Endodermal cell (in vitro differentiated cells): ENCODE measurements at regions not wholly inside any gene's neighbourhood (a gene's known extent, or its start where the extent isn't known, plus 50 kb on each side); places are given as distances from the start of the nearest gene placed in this dataset.

Experiments used
- DNase-seq: peaks from one replicate; pipeline ENCODE4 v3.0.0-alpha.2; 2017
- H3K27ac ChIP-seq: 2 replicates; pipeline ENCODE4 v1.5.1; 2013; ENCODE audit warnings: mild to moderate bottlenecking, low read depth, low read length, moderate library complexity
- H3K27me3 ChIP-seq: 2 replicates; pipeline ENCODE4 v1.6.1; 2013; ENCODE audit warnings: mild to moderate bottlenecking, low read length, moderate library complexity; ENCODE audit not compliant: insufficient read depth, control insufficient read depth, poor library complexity, severe bottlenecking
- H3K36me3 ChIP-seq: 2 replicates; pipeline ENCODE4 v1.7.0; 2013; ENCODE audit warnings: mild to moderate bottlenecking, low read length, moderate library complexity; ENCODE audit not compliant: control insufficient read depth, insufficient read depth
- H3K4me1 ChIP-seq: one replicate; pipeline ENCODE4 v1.7.0; 2013; ENCODE audit warnings: low read length; ENCODE audit not compliant: control insufficient read depth, insufficient read depth
- H3K4me3 ChIP-seq: 2 replicates; pipeline ENCODE4 v1.5.1; 2013; ENCODE audit warnings: mild to moderate bottlenecking, low read length, moderate library complexity
- H3K9ac ChIP-seq: 2 replicates; pipeline ENCODE4 v1.6.1; 2013; ENCODE audit warnings: mild to moderate bottlenecking, low read length, moderate library complexity; ENCODE audit not compliant: poor library complexity, severe bottlenecking; ENCODE audit errors: extremely low read depth
- H3K9me3 ChIP-seq: 2 replicates; pipeline ENCODE4 v1.6.1; 2013; ENCODE audit warnings: mild to moderate bottlenecking, low read length, moderate library complexity; ENCODE audit not compliant: control insufficient read depth
- H3K27ac Mint-ChIP-seq: 2 replicates; pipeline ENCODE4 v1.8.0; 2020; ENCODE audit warnings: mixed read lengths
- H3K27me3 Mint-ChIP-seq: 2 replicates; pipeline ENCODE4 v1.8.0; 2021; ENCODE audit warnings: mild to moderate bottlenecking, mixed read lengths; ENCODE audit not compliant: insufficient read depth
- H3K36me3 Mint-ChIP-seq: 2 replicates; pipeline ENCODE4 v1.8.0; 2020; ENCODE audit warnings: low read depth, mixed read lengths
- H3K4me1 Mint-ChIP-seq: 2 replicates; pipeline ENCODE4 v1.8.0; 2020; ENCODE audit warnings: mixed read lengths
- H3K4me3 Mint-ChIP-seq: 2 replicates; pipeline ENCODE4 v1.8.0; 2020; ENCODE audit warnings: mild to moderate bottlenecking, moderate library complexity, mixed read lengths
- H3K9me3 Mint-ChIP-seq: 2 replicates; pipeline ENCODE4 v1.8.0; 2020; ENCODE audit warnings: mild to moderate bottlenecking, mixed read lengths
- CTCF ChIP-seq: fragments of 200-600 bp; sonication (generic); conservative IDR thresholded peaks from 2 replicates; pipeline ENCODE4 v1.5.0; 2021; ENCODE audit warnings: antibody characterized with exemption, mild to moderate bottlenecking
- WGBS, 2 experiments: methylation state at CpG; one replicate each; pipeline versions ENCODE4 v1.1.5 to v1.1.7; 2013; ENCODE audit warnings: missing lambda C conversion rate in 2 of 2, mixed read lengths in 1 of 2; ENCODE audit not compliant: insufficient coverage in 1 of 2, insufficient read length in 1 of 2; 5-methylcytosine and 5-hydroxymethylcytosine counted together

GRCh38 chr10:47241946-47242867, 57.8 kb upstream of the GDF10 start:
- 88 to 97% methylated on average over 8 to 9 of the region's 9 CpGs for WGBS, 2 experiments
- H3K9ac ChIP-seq, result no peak overlapping the region
- Mint-ChIP-seq H3K4me1 (peaks cover 10% of the 10 kb centered on the region), H3K36me3 (no peaks in the 10 kb centered on the region), H3K27ac (no peak overlapping the region), H3K4me3 (no peak overlapping the region), H3K27me3 (peaks cover 40% of the 10 kb centered on the region), H3K9me3 (no peaks in the 10 kb centered on the region)
- H3K4me3 ChIP-seq, result no peak overlapping the region
- peaks cover 27% of the 10 kb centered on the region for H3K27me3 ChIP-seq
- H3K27ac ChIP-seq, result no peak overlapping the region
- TF ChIP-seq CTCF, result no peak
- peak; percentile 37 for DNase-seq
- H3K9me3 ChIP-seq, result no peaks in the 10 kb centered on the region
- H3K4me1 ChIP-seq, result no peaks in the 10 kb centered on the region
- H3K36me3 ChIP-seq, result no peaks in the 10 kb centered on the region

GRCh38 chr10:47243356-47243755, 56.6 kb upstream of the GDF10 start:
- Mint-ChIP-seq H3K4me1 (peaks cover 10% of the 10 kb centered on the region), H3K27me3 (peaks cover 32% of the 10 kb centered on the region), H3K36me3 (no peaks in the 10 kb centered on the region), H3K9me3 (no peaks in the 10 kb centered on the region), H3K27ac (no peak overlapping the region), H3K4me3 (no peak overlapping the region)
- no peak overlapping the region for H3K9ac ChIP-seq
- no peaks in the 10 kb centered on the region for H3K9me3 ChIP-seq
- no peak overlapping the region for H3K27ac ChIP-seq
- TF ChIP-seq CTCF, result no peak
- no peaks in the 10 kb centered on the region for H3K4me1 ChIP-seq
- H3K27me3 ChIP-seq, result peaks cover 22% of the 10 kb centered on the region
- peak; percentile 24 for DNase-seq
- no peak overlapping the region for H3K4me3 ChIP-seq
- 93 to 100% methylated on average over 3 to 4 of the region's 4 CpGs for WGBS, 2 experiments
- H3K36me3 ChIP-seq, result no peaks in the 10 kb centered on the region

DNA sequence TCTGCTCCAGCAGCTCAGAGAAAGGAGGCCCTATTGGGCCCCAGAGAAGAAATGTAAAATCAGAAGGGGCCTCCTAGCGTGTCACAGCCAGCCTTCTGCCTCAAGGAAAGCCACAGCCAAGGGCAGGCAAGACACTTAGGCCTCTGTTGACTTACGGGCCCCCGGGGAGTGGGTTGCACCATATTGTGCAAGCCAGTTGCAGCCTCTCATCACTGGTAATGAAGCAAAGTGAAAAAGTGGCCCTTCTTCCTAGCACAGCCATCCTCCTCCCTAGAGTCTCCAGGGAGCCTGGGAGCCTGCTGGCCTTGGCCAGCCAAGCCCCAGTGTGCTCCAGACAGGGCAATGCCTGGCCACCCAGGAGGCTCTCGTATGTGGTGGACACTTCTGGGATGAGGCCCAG, 56.2 kb upstream of the GDF10 start:
- no peak for TF ChIP-seq CTCF
- H3K27me3 Mint-ChIP-seq, result peaks cover 30% of the 10 kb centered on the region

More for the DNA sequence above, 56.2 kb upstream of the GDF10 start:
- no peak overlapping the region for H3K27ac ChIP-seq
- no peak overlapping the region for H3K27ac Mint-ChIP-seq
- no peak overlapping the region for H3K4me3 ChIP-seq
- no peaks in the 10 kb centered on the region for H3K9me3 ChIP-seq
- no peak overlapping the region for H3K4me3 Mint-ChIP-seq
- peak; percentile 32 for DNase-seq
- no peaks in the 10 kb centered on the region for H3K36me3 Mint-ChIP-seq
- H3K4me1 Mint-ChIP-seq, result peaks cover 10% of the 10 kb centered on the region
- peaks cover 18% of the 10 kb centered on the region for H3K27me3 ChIP-seq
- H3K9me3 Mint-ChIP-seq, result no peaks in the 10 kb centered on the region
- no peaks in the 10 kb centered on the region for H3K4me1 ChIP-seq
- WGBS, 2 experiments, result 94 to 100% methylated on average over 4 of the region's 4 CpGs
- H3K9ac ChIP-seq, result no peak overlapping the region
- no peaks in the 10 kb centered on the region for H3K36me3 ChIP-seq
